ENCODE measurements at regions not wholly inside any gene's neighbourhood (a gene's known extent, or its start where the extent isn't known, plus 50 kb on each side); places are given as distances from the start of the nearest gene placed in this dataset.

GRCh38 chr6:23927935-23928334, 198.1 kb upstream of the NRSN1 start:
- Histone ChIP-seq H2BK12ac (ENCODE audit: low read length in 2 of 2) (no peak overlapping the region), H3K4ac (ENCODE audit: low read depth in 1 of 2, low read length in 2 of 2) (no peak overlapping the region), H3K4me2 (ENCODE audit: low read length, poor library complexity, severe bottlenecking) (no peak overlapping the region), H3K4me1 (ENCODE audit: control insufficient read depth, insufficient read depth, low read depth, low read length) (no peaks in the 10 kb centered on the region), H2BK120ac (ENCODE audit: low read depth, low read length) (no peak overlapping the region), H4K8ac (ENCODE audit: low read length) (no peak overlapping the region), H2BK5ac (ENCODE audit: low read depth, low read length, poor library complexity, severe bottlenecking) (no peak overlapping the region), H3K18ac (ENCODE audit: low read depth in 1 of 2, low read length in 2 of 2) (no peak overlapping the region), H3K27ac (ENCODE audit: low read length, poor library complexity, severe bottlenecking) (no peak overlapping the region), H3K4me3 (ENCODE audit: insufficient read depth in 1 of 2, low read depth in 1 of 2, low read length in 2 of 2) (no peak overlapping the region), H3K9ac (ENCODE audit: low read length) (no peak overlapping the region), H2AK5ac (ENCODE audit: low read length, severe bottlenecking) (no peak overlapping the region), H3K36me3 (ENCODE audit: control insufficient read depth in 1 of 2, insufficient read depth in 2 of 2, low read depth in 1 of 2, low read length in 2 of 2) (no peaks in the 10 kb centered on the region), H3K14ac (ENCODE audit: low read length in 2 of 2) (no peak overlapping the region), H3K27me3 (ENCODE audit: control insufficient read depth in 1 of 2, insufficient read depth in 1 of 2, low read length in 2 of 2) (no peaks in the 10 kb centered on the region), H3K9me3 (ENCODE audit: control insufficient read depth, low read length) (peaks cover 12% of the 10 kb centered on the region), H3K23ac (ENCODE audit: low read length in 2 of 2) (no peak overlapping the region), H2BK15ac (ENCODE audit: low read depth, poor library complexity, severe bottlenecking) (no peak overlapping the region), H3K79me1 (replicated peaks; ENCODE audit: low read length, poor library complexity, severe bottlenecking) (no peaks in the 10 kb centered on the region), H2AFZ (ENCODE audit: low read depth, low read length) (no peak overlapping the region), H4K91ac (ENCODE audit: low read length) (no peak overlapping the region)
- no peak for DNase-seq
- 83% methylated on average over 1 of the region's 1 CpG for WGBS

DNA sequence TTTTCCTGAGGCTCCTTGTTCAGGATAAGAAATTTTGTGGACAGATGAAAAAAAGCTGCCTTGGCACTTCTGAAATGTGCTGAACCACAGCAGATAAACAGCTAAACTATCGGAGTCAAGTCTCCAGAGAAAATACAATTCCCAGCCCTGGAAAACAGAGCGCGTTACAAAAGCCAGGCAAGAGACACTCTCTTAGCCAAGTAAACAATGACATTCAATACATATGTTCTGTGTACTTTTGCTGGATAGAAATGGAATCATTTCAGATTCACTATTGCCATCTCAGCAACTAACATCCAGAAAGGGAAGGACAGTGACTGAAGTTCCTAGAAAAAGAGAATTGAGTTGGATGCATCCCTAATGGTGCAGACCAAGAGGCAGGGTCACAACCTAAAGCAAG, 196.8 kb upstream of the NRSN1 start:
- Histone ChIP-seq H2BK5ac (ENCODE audit: low read depth, low read length, poor library complexity, severe bottlenecking) (no peak overlapping the region), H4K8ac (ENCODE audit: low read length) (no peak overlapping the region), H3K14ac (ENCODE audit: low read length in 2 of 2) (no peak overlapping the region), H2AK5ac (ENCODE audit: low read length, severe bottlenecking) (no peak overlapping the region), H3K23ac (ENCODE audit: low read length in 2 of 2) (no peak overlapping the region), H3K9me3 (ENCODE audit: control insufficient read depth, low read length) (peaks cover 19% of the 10 kb centered on the region), H2BK120ac (ENCODE audit: low read depth, low read length) (no peak overlapping the region), H3K9ac (ENCODE audit: low read length) (no peak overlapping the region), H3K4me3 (ENCODE audit: insufficient read depth in 1 of 2, low read depth in 1 of 2, low read length in 2 of 2) (no peak overlapping the region), H3K4me2 (ENCODE audit: low read length, poor library complexity, severe bottlenecking) (no peak overlapping the region), H3K36me3 (ENCODE audit: control insufficient read depth in 1 of 2, insufficient read depth in 2 of 2, low read depth in 1 of 2, low read length in 2 of 2) (no peaks in the 10 kb centered on the region), H3K79me1 (replicated peaks; ENCODE audit: low read length, poor library complexity, severe bottlenecking) (no peaks in the 10 kb centered on the region), H3K27me3 (ENCODE audit: control insufficient read depth in 1 of 2, insufficient read depth in 1 of 2, low read length in 2 of 2) (no peaks in the 10 kb centered on the region), H3K4me1 (ENCODE audit: control insufficient read depth, insufficient read depth, low read depth, low read length) (no peaks in the 10 kb centered on the region), H3K27ac (ENCODE audit: low read length, poor library complexity, severe bottlenecking) (no peak overlapping the region), H2BK12ac (ENCODE audit: low read length in 2 of 2) (no peak overlapping the region), H3K18ac (ENCODE audit: low read depth in 1 of 2, low read length in 2 of 2) (no peak overlapping the region), H3K4ac (ENCODE audit: low read depth in 1 of 2, low read length in 2 of 2) (no peak overlapping the region), H4K91ac (ENCODE audit: low read length) (no peak overlapping the region), H2BK15ac (ENCODE audit: low read depth, poor library complexity, severe bottlenecking) (no peak overlapping the region), H2AFZ (ENCODE audit: low read depth, low read length) (no peak overlapping the region)
- 17% methylated on average over 1 of the region's 3 CpGs for WGBS
- DNase-seq = no peak

- Histone ChIP-seq H3K79me1 (replicated peaks; ENCODE audit: low read length, poor library complexity, severe bottlenecking) (no peaks in the 10 kb centered on the region), H3K23ac (ENCODE audit: low read length in 2 of 2) (no peak overlapping the region), H3K4me3 (ENCODE audit: insufficient read depth in 1 of 2, low read depth in 1 of 2, low read length in 2 of 2) (no peak overlapping the region), H2BK12ac (ENCODE audit: low read length in 2 of 2) (no peak overlapping the region), H3K4ac (ENCODE audit: low read depth in 1 of 2, low read length in 2 of 2) (no peak overlapping the region), H2BK15ac (ENCODE audit: low read depth, poor library complexity, severe bottlenecking) (no peak overlapping the region), H3K9ac (ENCODE audit: low read length) (no peak overlapping the region), H3K18ac (ENCODE audit: low read depth in 1 of 2, low read length in 2 of 2) (no peak overlapping the region), H2AK5ac (ENCODE audit: low read length, severe bottlenecking) (no peak overlapping the region), H3K27ac (ENCODE audit: low read length, poor library complexity, severe bottlenecking) (no peak overlapping the region), H2AFZ (ENCODE audit: low read depth, low read length) (no peak overlapping the region), H4K91ac (ENCODE audit: low read length) (no peak overlapping the region), H3K27me3 (ENCODE audit: control insufficient read depth in 1 of 2, insufficient read depth in 1 of 2, low read length in 2 of 2) (no peaks in the 10 kb centered on the region), H3K4me2 (ENCODE audit: low read length, poor library complexity, severe bottlenecking) (no peak overlapping the region), H2BK5ac (ENCODE audit: low read depth, low read length, poor library complexity, severe bottlenecking) (no peak overlapping the region), H3K14ac (ENCODE audit: low read length in 2 of 2) (no peak overlapping the region), H2BK120ac (ENCODE audit: low read depth, low read length) (no peak overlapping the region), H4K8ac (ENCODE audit: low read length) (no peak overlapping the region), H3K4me1 (ENCODE audit: control insufficient read depth, insufficient read depth, low read depth, low read length) (no peaks in the 10 kb centered on the region), H3K36me3 (ENCODE audit: control insufficient read depth in 1 of 2, insufficient read depth in 2 of 2, low read depth in 1 of 2, low read length in 2 of 2) (no peaks in the 10 kb centered on the region), H3K9me3 (ENCODE audit: control insufficient read depth, low read length) (peaks cover 10% of the 10 kb centered on the region)
- no peak for DNase-seq
Measured at GRCh38 chr6:23940466-23940865, 185.5 kb upstream of the NRSN1 start.

DNA sequence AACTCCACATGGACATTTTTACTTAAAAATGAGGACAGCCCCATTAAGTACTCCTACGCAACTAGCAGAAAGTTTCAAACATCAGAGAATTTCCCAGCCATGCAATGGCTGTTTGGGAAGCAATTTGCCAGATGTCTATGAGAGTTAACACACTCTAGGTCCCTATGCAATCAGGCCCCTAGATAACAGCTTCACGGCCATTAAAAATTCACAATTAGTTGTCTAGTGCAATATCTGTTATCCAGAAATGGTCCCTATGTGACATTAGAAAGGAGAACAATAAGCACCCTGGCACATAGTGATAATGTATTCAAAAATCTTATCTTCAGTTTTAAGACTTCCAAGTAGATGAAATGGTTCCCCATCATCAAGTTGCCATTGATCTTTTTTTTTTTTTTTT, 174.3 kb upstream of the NRSN1 start:
- no peak for DNase-seq

More for the DNA sequence above, 174.3 kb upstream of the NRSN1 start:
- Histone ChIP-seq H3K36me3 (ENCODE audit: control insufficient read depth in 1 of 2, insufficient read depth in 2 of 2, low read depth in 1 of 2, low read length in 2 of 2) (no peaks in the 10 kb centered on the region), H2BK12ac (ENCODE audit: low read length in 2 of 2) (no peak overlapping the region), H3K4me3 (ENCODE audit: insufficient read depth in 1 of 2, low read depth in 1 of 2, low read length in 2 of 2) (no peak overlapping the region), H3K9ac (ENCODE audit: low read length) (no peak overlapping the region), H2AFZ (ENCODE audit: low read depth, low read length) (no peak overlapping the region), H2AK5ac (ENCODE audit: low read length, severe bottlenecking) (no peak overlapping the region), H3K4ac (ENCODE audit: low read depth in 1 of 2, low read length in 2 of 2) (no peak overlapping the region), H3K27ac (ENCODE audit: low read length, poor library complexity, severe bottlenecking) (no peak overlapping the region), H3K14ac (ENCODE audit: low read length in 2 of 2) (no peak overlapping the region), H4K91ac (ENCODE audit: low read length) (no peak overlapping the region), H2BK120ac (ENCODE audit: low read depth, low read length) (no peak overlapping the region), H3K18ac (ENCODE audit: low read depth in 1 of 2, low read length in 2 of 2) (no peak overlapping the region), H2BK15ac (ENCODE audit: low read depth, poor library complexity, severe bottlenecking) (no peak overlapping the region), H4K8ac (ENCODE audit: low read length) (no peak overlapping the region), H2BK5ac (ENCODE audit: low read depth, low read length, poor library complexity, severe bottlenecking) (no peak overlapping the region), H3K9me3 (ENCODE audit: control insufficient read depth, low read length) (no peaks in the 10 kb centered on the region), H3K27me3 (ENCODE audit: control insufficient read depth in 1 of 2, insufficient read depth in 1 of 2, low read length in 2 of 2) (no peaks in the 10 kb centered on the region), H3K23ac (ENCODE audit: low read length in 2 of 2) (no peak overlapping the region), H3K4me1 (ENCODE audit: control insufficient read depth, insufficient read depth, low read depth, low read length) (no peaks in the 10 kb centered on the region), H3K4me2 (ENCODE audit: low read length, poor library complexity, severe bottlenecking) (no peak overlapping the region), H3K79me1 (replicated peaks; ENCODE audit: low read length, poor library complexity, severe bottlenecking) (no peaks in the 10 kb centered on the region)
- 83% methylated on average over 1 of the region's 2 CpGs for WGBS
